Neural progenitor cell (in vitro differentiated cells): ENCODE measurements at regions not wholly inside any gene's neighbourhood (a gene's known extent, or its start where the extent isn't known, plus 50 kb on each side); places are given as distances from the start of the nearest gene placed in this dataset.

ENCODE experiments used
- CTCF ChIP-seq: fragments of 200-600 bp; sonication (generic); IDR thresholded peaks from 2 replicates; pipeline ENCODE4 v1.5.1; 2017; ENCODE audit warnings: antibody characterized with exemption, mild to moderate bottlenecking
- EZH2 ChIP-seq: fragments of 200-600 bp; sonication (generic); IDR thresholded peaks from 2 replicates; pipeline ENCODE4 v1.6.1; 2017; ENCODE audit warnings: antibody characterized with exemption, mild to moderate bottlenecking, moderate library complexity

GRCh38 chr15:31153531-31153930, 52.0 kb upstream of the TRPM1 start:
- TF ChIP-seq CTCF = no peak
- TF ChIP-seq EZH2 = no peak
